K562 (cell line): ENCODE measurements at regions not wholly inside any gene's neighbourhood (a gene's known extent, or its start where the extent isn't known, plus 50 kb on each side); places are given as distances from the start of the nearest gene placed in this dataset.

ENCODE experiments used
- ATAC-seq: fragments of 200-7000 bp; cut with Tn5 transposase; 3 replicates; pipeline ENCODE4 v1.9.1; 2020; ENCODE audit warnings: moderate library complexity
- BruUV-seq: library from RNA; stranded (reverse); fragments of 400-500 nt; replicated peaks from 2 replicates; lab custom pipeline; 2021; lab: Mats Ljungman, UMichigan
- CTCF ChIA-PET: fragments of 300-600 bp; formaldehyde crosslinking; extraction: SDS; loops from one replicate; lab custom pipeline; 2021; ENCODE audit warnings: low intra/inter-chr PET ratio; lab: Yijun Ruan, JAX
- POLR2A ChIA-PET: fragments of 300-600, 350-650 bp; sonication (Branson Sonifier 250); formaldehyde crosslinking; extraction: SDS; loops from one replicate; lab custom pipeline; 2021; ENCODE audit warnings: antibody characterized with exemption, inconsistent platforms; lab: Yijun Ruan, JAX
- DNase-seq, 4 experiments: peaks; one replicate each; pipeline versions ENCODE4 v3.0.0 to v3.0.0-alpha.2; 2011 to 2018; ENCODE audit warnings: low spot score in 3 of 4, mixed read lengths in 3 of 4; ENCODE audit errors: extremely low read depth in 1 of 4
- FAIRE-seq: peaks from 2 replicates; lab custom pipeline; 2011; peaks lifted over from hg19 to GRCh38; lab: Jason Lieb, UNC
- H2AFZ ChIP-seq: 2 replicates; pipeline ENCODE4 v1.6.0; 2011; ENCODE audit warnings: low read depth, low read length, control low read depth, inconsistent platforms
- H3K27ac ChIP-seq: fragments of 200-600 bp; 3 replicates; pipeline ENCODE4 v1.8.0; 2011; ENCODE audit warnings: low read depth, mild to moderate bottlenecking, control low read depth, inconsistent platforms, low read length, moderate library complexity, mixed read lengths; ENCODE audit errors: extremely low read depth
- H3K27me3 ChIP-seq, 2 experiments: fragments of 300-600 bp in 1 of 2; 2 replicates in 1 of 2; 3 replicates in 1 of 2; pipeline versions ENCODE4 v1.6.0 to v1.8.0; 2011; ENCODE audit warnings: inconsistent platforms in 2 of 2, low read length in 2 of 2, mild to moderate bottlenecking in 1 of 2, mixed read lengths in 1 of 2, moderate library complexity in 1 of 2; ENCODE audit not compliant: control insufficient read depth in 2 of 2, insufficient read depth in 2 of 2
- H3K36me3 ChIP-seq: fragments of 300-600 bp; 3 replicates; pipeline ENCODE4 v1.8.0; 2011; ENCODE audit warnings: mild to moderate bottlenecking, low read length, inconsistent platforms; ENCODE audit not compliant: control insufficient read depth, insufficient read depth
- H3K4me1 ChIP-seq, 2 experiments: fragments of 200-600 bp in 1 of 2; replicated peaks in 1 of 2; 2 replicates in 1 of 2; 3 replicates in 1 of 2; pipeline versions ENCODE4 v1.5.1 to v1.8.0; 2011; ENCODE audit warnings: inconsistent platforms in 2 of 2, low read length in 2 of 2, mild to moderate bottlenecking in 1 of 2, mixed read lengths in 1 of 2, moderate library complexity in 1 of 2; ENCODE audit not compliant: control insufficient read depth in 2 of 2, insufficient read depth in 2 of 2
- H3K4me2 ChIP-seq: 2 replicates; pipeline ENCODE4 v1.6.1; 2011; ENCODE audit warnings: low read length, control low read depth, inconsistent platforms, mixed read lengths; ENCODE audit not compliant: insufficient read depth
- H3K4me3 ChIP-seq: fragments of 200-600 bp; sonication (generic), shearing (Covaris generic); 2 replicates; pipeline ENCODE4 v1.5.1; 2016; ENCODE audit warnings: control low read depth, inconsistent platforms
- H3K79me2 ChIP-seq: fragments of 200-600 bp; 3 replicates; pipeline ENCODE4 v1.8.0; 2011; ENCODE audit warnings: low read length, inconsistent platforms; ENCODE audit not compliant: control insufficient read depth, insufficient read depth
- H3K9ac ChIP-seq, 2 experiments: 2 replicates each; pipeline versions ENCODE4 v1.6.0 to v1.6.1; 2011; ENCODE audit warnings: low read depth in 2 of 2, low read length in 2 of 2, control low read depth in 1 of 2, inconsistent platforms in 1 of 2, mild to moderate bottlenecking in 1 of 2, mixed read lengths in 1 of 2; ENCODE audit not compliant: insufficient read depth in 1 of 2
- H3K9me1 ChIP-seq: one replicate; pipeline ENCODE4 v1.6.0; 2011; ENCODE audit warnings: inconsistent platforms, mild to moderate bottlenecking, low read length, moderate library complexity; ENCODE audit not compliant: control insufficient read depth, insufficient read depth
- H3K9me3 ChIP-seq: replicated peaks from 2 replicates; pipeline ENCODE4 v1.5.1; 2011; ENCODE audit warnings: low read depth, low read length, inconsistent platforms; ENCODE audit not compliant: control insufficient read depth, insufficient read depth
- H4K20me1 ChIP-seq: replicated peaks from 2 replicates; pipeline ENCODE4 v1.6.1; 2011; ENCODE audit warnings: low read length, inconsistent platforms, mixed read lengths; ENCODE audit not compliant: control insufficient read depth, insufficient read depth
- COPS2 ChIP-seq: fragments of 450-650 bp; conservative IDR thresholded peaks from 2 replicates; pipeline ENCODE4 v1.6.1; 2016; ENCODE audit warnings: mild to moderate bottlenecking, moderate library complexity
- MTF1 ChIP-seq: fragments of 250-450 bp; sonication (Bioruptor Pico); IDR thresholded peaks from 2 replicates; pipeline ENCODE4 v1.9.0; 2021; ENCODE audit warnings: moderate library complexity, mild to moderate bottlenecking, inconsistent platforms, borderline replicate concordance
- PRPF4 ChIP-seq: fragments of 200-400 bp; formaldehyde crosslinking; IDR thresholded peaks from one replicate; pipeline ENCODE4 v1.6.1; 2017; ENCODE audit warnings: low read length, low read depth, mild to moderate bottlenecking; ENCODE audit not compliant: insufficient read depth, poor library complexity, severe bottlenecking
- XRCC4 ChIP-seq: IDR thresholded peaks from one replicate; pipeline ENCODE4 v1.6.1; 2011; ENCODE audit not compliant: insufficient read depth, insufficient read length; ENCODE audit errors: extremely low read depth
- ZFX ChIP-seq: sonication (generic); formaldehyde crosslinking; IDR thresholded peaks from 2 replicates; pipeline ENCODE4 v1.8.0; 2022; ENCODE audit warnings: mild to moderate bottlenecking, missing genetic modification reagents, moderate library complexity
- ZNF174 ChIP-seq: fragments of 250-450 bp; sonication (Bioruptor Pico); IDR thresholded peaks from 2 replicates; pipeline ENCODE4 v1.4.0; 2020; ENCODE audit warnings: mild to moderate bottlenecking
- WGBS: fragments of 100-300 bp; shearing (Covaris generic); methylation state at CpG from one replicate; pipeline ENCODE4 v1.1.6; 2016; ENCODE audit warnings: low coverage, mixed read lengths; ENCODE audit not compliant: insufficient coverage; ENCODE audit errors: missing lambda C conversion rate; 5-methylcytosine and 5-hydroxymethylcytosine counted together
- in situ Hi-C: fragments of 300-500 bp; cut with MboI; formaldehyde crosslinking; loops from 4 replicates; pipeline ENCODE4 v1.15.0; 2018; ENCODE audit warnings: inconsistent platforms, mixed read lengths
- intact Hi-C: fragments of 100-400 bp; cut with micrococcal nuclease; formaldehyde crosslinking; loops from 2 replicates; pipeline ENCODE4 v1.14.2; 2022
- TF ChIP-seq, protein P1 (sequence below): IDR thresholded peaks from 2 replicates; pipeline ENCODE4 v1.6.1; 2011; ENCODE audit not compliant: insufficient read length; ENCODE audit errors: extremely low read depth
- TF ChIP-seq, protein P2 (sequence below): fragments of 200-600 bp; sonication (generic); IDR thresholded peaks from one replicate; pipeline ENCODE4 v1.6.1; 2012; ENCODE audit warnings: mild to moderate bottlenecking, low read depth, low read length, inconsistent platforms
- TF ChIP-seq, protein P3 (sequence below): fragments of 250-450 bp; sonication (Bioruptor Pico); IDR thresholded peaks from 2 replicates; pipeline ENCODE4 v1.8.0; 2022; ENCODE audit warnings: moderate library complexity, mild to moderate bottlenecking, inconsistent platforms

DNA sequence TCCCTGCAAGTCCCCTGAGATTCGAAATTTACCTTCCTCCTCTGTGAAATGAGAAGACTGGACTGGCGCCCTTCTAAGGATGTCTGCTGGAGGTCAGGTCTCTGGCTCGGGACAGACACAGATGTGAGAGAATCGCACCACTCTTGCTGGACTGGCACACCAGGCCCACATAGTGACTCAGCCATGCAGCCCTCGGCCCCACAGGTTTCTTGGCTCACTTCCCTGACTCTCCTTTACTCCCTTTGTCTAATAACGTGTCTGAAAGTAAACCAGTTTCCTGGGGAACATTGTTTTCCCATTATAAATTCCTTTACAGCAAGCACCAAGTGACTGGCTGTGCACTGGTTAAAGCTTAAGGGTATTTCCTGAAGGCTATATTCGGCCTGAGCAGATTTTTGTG is 106.7 kb upstream of the PLEKHG1 start:
- no TSS peak for BruUV-seq
- Histone ChIP-seq H3K36me3 (no peaks in the 10 kb centered on the region), H3K4me2 (no peak overlapping the region; the same call in 1 of the 2 replicates), H3K9me3 (no peaks in the 10 kb centered on the region), H3K9ac (no peak overlapping the region), H3K4me3 (no peak overlapping the region), H3K27me3 (peaks cover 4 to 19% of the 10 kb centered on the region in 2 experiments; a peak in 4 of 5 replicates), H3K4me1 (no peaks in the 10 kb centered on the region), H3K79me2 (no peaks in the 10 kb centered on the region), H3K27ac (no peak overlapping the region), H4K20me1 (no peaks in the 10 kb centered on the region), H3K9me1 (no peaks in the 10 kb centered on the region), H2AFZ (peak overlapping the region; percentile 41; the same call in 1 of the 2 replicates)
- FAIRE-seq (no peak), DNase-seq (no peak), ATAC-seq (no peak)
- in situ Hi-C loops = no loop called here
- intact Hi-C loops = no loop called here
- ChIA-PET POLR2A (interaction anchor here (0.7 kb wide), 1 partner anchor 918 kb away, joined by 3 read pairs; no protein-coding TSS in a partner anchor), CTCF (no interaction called here)
- under 1% methylated on average over 7 of the region's 7 CpGs for WGBS
- TF ChIP-seq, protein P1, sequence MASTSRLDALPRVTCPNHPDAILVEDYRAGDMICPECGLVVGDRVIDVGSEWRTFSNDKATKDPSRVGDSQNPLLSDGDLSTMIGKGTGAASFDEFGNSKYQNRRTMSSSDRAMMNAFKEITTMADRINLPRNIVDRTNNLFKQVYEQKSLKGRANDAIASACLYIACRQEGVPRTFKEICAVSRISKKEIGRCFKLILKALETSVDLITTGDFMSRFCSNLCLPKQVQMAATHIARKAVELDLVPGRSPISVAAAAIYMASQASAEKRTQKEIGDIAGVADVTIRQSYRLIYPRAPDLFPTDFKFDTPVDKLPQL = no peak
- TF ChIP-seq ZFX (CRISPR knock-in tag) (no peak), XRCC4 (no peak), PRPF4 (no peak), ZNF174 (no peak), MTF1 (CRISPR knock-in tag) (no peak), COPS2 (no peak)
- TF ChIP-seq, protein P2, sequence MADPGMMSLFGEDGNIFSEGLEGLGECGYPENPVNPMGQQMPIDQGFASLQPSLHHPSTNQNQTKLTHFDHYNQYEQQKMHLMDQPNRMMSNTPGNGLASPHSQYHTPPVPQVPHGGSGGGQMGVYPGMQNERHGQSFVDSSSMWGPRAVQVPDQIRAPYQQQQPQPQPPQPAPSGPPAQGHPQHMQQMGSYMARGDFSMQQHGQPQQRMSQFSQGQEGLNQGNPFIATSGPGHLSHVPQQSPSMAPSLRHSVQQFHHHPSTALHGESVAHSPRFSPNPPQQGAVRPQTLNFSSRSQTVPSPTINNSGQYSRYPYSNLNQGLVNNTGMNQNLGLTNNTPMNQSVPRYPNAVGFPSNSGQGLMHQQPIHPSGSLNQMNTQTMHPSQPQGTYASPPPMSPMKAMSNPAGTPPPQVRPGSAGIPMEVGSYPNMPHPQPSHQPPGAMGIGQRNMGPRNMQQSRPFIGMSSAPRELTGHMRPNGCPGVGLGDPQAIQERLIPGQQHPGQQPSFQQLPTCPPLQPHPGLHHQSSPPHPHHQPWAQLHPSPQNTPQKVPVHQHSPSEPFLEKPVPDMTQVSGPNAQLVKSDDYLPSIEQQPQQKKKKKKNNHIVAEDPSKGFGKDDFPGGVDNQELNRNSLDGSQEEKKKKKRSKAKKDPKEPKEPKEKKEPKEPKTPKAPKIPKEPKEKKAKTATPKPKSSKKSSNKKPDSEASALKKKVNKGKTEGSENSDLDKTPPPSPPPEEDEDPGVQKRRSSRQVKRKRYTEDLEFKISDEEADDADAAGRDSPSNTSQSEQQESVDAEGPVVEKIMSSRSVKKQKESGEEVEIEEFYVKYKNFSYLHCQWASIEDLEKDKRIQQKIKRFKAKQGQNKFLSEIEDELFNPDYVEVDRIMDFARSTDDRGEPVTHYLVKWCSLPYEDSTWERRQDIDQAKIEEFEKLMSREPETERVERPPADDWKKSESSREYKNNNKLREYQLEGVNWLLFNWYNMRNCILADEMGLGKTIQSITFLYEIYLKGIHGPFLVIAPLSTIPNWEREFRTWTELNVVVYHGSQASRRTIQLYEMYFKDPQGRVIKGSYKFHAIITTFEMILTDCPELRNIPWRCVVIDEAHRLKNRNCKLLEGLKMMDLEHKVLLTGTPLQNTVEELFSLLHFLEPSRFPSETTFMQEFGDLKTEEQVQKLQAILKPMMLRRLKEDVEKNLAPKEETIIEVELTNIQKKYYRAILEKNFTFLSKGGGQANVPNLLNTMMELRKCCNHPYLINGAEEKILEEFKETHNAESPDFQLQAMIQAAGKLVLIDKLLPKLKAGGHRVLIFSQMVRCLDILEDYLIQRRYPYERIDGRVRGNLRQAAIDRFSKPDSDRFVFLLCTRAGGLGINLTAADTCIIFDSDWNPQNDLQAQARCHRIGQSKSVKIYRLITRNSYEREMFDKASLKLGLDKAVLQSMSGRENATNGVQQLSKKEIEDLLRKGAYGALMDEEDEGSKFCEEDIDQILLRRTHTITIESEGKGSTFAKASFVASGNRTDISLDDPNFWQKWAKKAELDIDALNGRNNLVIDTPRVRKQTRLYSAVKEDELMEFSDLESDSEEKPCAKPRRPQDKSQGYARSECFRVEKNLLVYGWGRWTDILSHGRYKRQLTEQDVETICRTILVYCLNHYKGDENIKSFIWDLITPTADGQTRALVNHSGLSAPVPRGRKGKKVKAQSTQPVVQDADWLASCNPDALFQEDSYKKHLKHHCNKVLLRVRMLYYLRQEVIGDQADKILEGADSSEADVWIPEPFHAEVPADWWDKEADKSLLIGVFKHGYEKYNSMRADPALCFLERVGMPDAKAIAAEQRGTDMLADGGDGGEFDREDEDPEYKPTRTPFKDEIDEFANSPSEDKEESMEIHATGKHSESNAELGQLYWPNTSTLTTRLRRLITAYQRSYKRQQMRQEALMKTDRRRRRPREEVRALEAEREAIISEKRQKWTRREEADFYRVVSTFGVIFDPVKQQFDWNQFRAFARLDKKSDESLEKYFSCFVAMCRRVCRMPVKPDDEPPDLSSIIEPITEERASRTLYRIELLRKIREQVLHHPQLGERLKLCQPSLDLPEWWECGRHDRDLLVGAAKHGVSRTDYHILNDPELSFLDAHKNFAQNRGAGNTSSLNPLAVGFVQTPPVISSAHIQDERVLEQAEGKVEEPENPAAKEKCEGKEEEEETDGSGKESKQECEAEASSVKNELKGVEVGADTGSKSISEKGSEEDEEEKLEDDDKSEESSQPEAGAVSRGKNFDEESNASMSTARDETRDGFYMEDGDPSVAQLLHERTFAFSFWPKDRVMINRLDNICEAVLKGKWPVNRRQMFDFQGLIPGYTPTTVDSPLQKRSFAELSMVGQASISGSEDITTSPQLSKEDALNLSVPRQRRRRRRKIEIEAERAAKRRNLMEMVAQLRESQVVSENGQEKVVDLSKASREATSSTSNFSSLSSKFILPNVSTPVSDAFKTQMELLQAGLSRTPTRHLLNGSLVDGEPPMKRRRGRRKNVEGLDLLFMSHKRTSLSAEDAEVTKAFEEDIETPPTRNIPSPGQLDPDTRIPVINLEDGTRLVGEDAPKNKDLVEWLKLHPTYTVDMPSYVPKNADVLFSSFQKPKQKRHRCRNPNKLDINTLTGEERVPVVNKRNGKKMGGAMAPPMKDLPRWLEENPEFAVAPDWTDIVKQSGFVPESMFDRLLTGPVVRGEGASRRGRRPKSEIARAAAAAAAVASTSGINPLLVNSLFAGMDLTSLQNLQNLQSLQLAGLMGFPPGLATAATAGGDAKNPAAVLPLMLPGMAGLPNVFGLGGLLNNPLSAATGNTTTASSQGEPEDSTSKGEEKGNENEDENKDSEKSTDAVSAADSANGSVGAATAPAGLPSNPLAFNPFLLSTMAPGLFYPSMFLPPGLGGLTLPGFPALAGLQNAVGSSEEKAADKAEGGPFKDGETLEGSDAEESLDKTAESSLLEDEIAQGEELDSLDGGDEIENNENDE = no peak
- TF ChIP-seq, protein P3, sequence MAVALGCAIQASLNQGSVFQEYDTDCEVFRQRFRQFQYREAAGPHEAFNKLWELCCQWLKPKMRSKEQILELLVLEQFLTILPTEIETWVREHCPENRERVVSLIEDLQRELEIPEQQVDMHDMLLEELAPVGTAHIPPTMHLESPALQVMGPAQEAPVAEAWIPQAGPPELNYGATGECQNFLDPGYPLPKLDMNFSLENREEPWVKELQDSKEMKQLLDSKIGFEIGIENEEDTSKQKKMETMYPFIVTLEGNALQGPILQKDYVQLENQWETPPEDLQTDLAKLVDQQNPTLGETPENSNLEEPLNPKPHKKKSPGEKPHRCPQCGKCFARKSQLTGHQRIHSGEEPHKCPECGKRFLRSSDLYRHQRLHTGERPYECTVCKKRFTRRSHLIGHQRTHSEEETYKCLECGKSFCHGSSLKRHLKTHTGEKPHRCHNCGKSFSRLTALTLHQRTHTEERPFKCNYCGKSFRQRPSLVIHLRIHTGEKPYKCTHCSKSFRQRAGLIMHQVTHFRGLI (CRISPR knock-in tag) = no peak
